ENCODE measurements at regions not wholly inside any gene's neighbourhood (a gene's known extent, or its start where the extent isn't known, plus 50 kb on each side); places are given as distances from the start of the nearest gene placed in this dataset.

- Histone ChIP-seq H3K36me3 (ENCODE audit: low read depth, missing control alignments) (no peaks in the 10 kb centered on the region), H3K4me1 (no peaks in the 10 kb centered on the region), H3K27me3 (no peaks in the 10 kb centered on the region), H3K9me3 (no peaks in the 10 kb centered on the region), H3K27ac (no peak overlapping the region), H3K4me3 (no peak overlapping the region)
- no peak for DNase-seq
- intact Hi-C loops (cut with DNase I; ENCODE audit: low total_unique reads): no loop called here
- WGBS, 2 donors: 88 to 89% methylated on average over 20 of the region's 20 CpGs
- TF ChIP-seq CTCF (IDR thresholded peaks at IDR 0.05) (no peak), POLR2A (IDR thresholded peaks at IDR 0.05) (no peak)
Measured at GRCh38 chr9:89848060-89849040, 243.5 kb downstream of the GADD45G start.

GRCh38 chr9:89849096-89849495 is 244.3 kb downstream of the GADD45G start:
- no peak overlapping the region for H3K4me3 ChIP-seq
- no peaks in the 10 kb centered on the region for H3K27me3 ChIP-seq
- no peaks in the 10 kb centered on the region for H3K9me3 ChIP-seq
- 75 to 95% methylated on average over 5 of the region's 5 CpGs for WGBS, 2 donors
- TF ChIP-seq CTCF (IDR thresholded peaks at IDR 0.05): no peak
- TF ChIP-seq POLR2A (IDR thresholded peaks at IDR 0.05): no peak
- no peak for DNase-seq
- intact Hi-C loops (cut with DNase I; ENCODE audit: low total_unique reads): no loop called here
- no peaks in the 10 kb centered on the region for H3K4me1 ChIP-seq
- no peaks in the 10 kb centered on the region for H3K36me3 ChIP-seq (ENCODE audit: low read depth, missing control alignments)
- no peak overlapping the region for H3K27ac ChIP-seq

GRCh38 chr9:89850153-89850552 is 245.3 kb downstream of the GADD45G start:
- no peaks in the 10 kb centered on the region for H3K4me1 ChIP-seq
- no peaks in the 10 kb centered on the region for H3K36me3 ChIP-seq (ENCODE audit: low read depth, missing control alignments)
- no peak for TF ChIP-seq POLR2A (IDR thresholded peaks at IDR 0.05)
- no peak for TF ChIP-seq CTCF (IDR thresholded peaks at IDR 0.05)
- 79 to 84% methylated on average over 3 of the region's 3 CpGs for WGBS, 2 donors
- H3K27ac ChIP-seq: no peak overlapping the region
- no peaks in the 10 kb centered on the region for H3K27me3 ChIP-seq
- DNase-seq: no peak
- intact Hi-C loops (cut with DNase I; ENCODE audit: low total_unique reads): no loop called here
- H3K9me3 ChIP-seq: no peaks in the 10 kb centered on the region
- H3K4me3 ChIP-seq: no peak overlapping the region

GRCh38 chr9:89850631-89851325 is 246.0 kb downstream of the GADD45G start:
- no peak overlapping the region for H3K4me3 ChIP-seq
- intact Hi-C loops (cut with DNase I; ENCODE audit: low total_unique reads): no loop called here
- no peaks in the 10 kb centered on the region for H3K4me1 ChIP-seq
- H3K27me3 ChIP-seq: no peaks in the 10 kb centered on the region
- H3K27ac ChIP-seq: no peak overlapping the region
- H3K36me3 ChIP-seq (ENCODE audit: low read depth, missing control alignments): no peaks in the 10 kb centered on the region
- TF ChIP-seq CTCF (IDR thresholded peaks at IDR 0.05): no peak
- no peak for TF ChIP-seq POLR2A (IDR thresholded peaks at IDR 0.05)
- no peak for DNase-seq
- no peaks in the 10 kb centered on the region for H3K9me3 ChIP-seq
- WGBS, 2 donors: 63 to 94% methylated on average over 7 of the region's 7 CpGs

All from testis (tissue), 2 donors.